Neural progenitor cell (in vitro differentiated cells): ENCODE measurements at regions not wholly inside any gene's neighbourhood (a gene's known extent, or its start where the extent isn't known, plus 50 kb on each side); places are given as distances from the start of the nearest gene placed in this dataset.
"Not testable (repeated sequence)": the region's sequence is repeated elsewhere in the genome, so short reads cannot be mapped to it uniquely, and the experiment has no call there.

Experiments used
- CTCF ChIP-seq: fragments of 200-600 bp; sonication (generic); IDR thresholded peaks from 2 replicates; pipeline ENCODE4 v1.5.1; 2017; ENCODE audit warnings: antibody characterized with exemption, mild to moderate bottlenecking
- EZH2 ChIP-seq: fragments of 200-600 bp; sonication (generic); IDR thresholded peaks from 2 replicates; pipeline ENCODE4 v1.6.1; 2017; ENCODE audit warnings: antibody characterized with exemption, mild to moderate bottlenecking, moderate library complexity
- EZH2phosphoT487 ChIP-seq: fragments of 200-600 bp; sonication (generic); IDR thresholded peaks from 2 replicates; pipeline ENCODE4 v1.6.1; 2017; ENCODE audit warnings: antibody characterized with exemption

GRCh38 chr6:15907220-15907913 lies 221.5 kb upstream of the MYLIP start:
- not testable (repeated sequence) for TF ChIP-seq EZH2, CTCF, EZH2phosphoT487
